Panc1 (cell line): ENCODE measurements at regions not wholly inside any gene's neighbourhood (a gene's known extent, or its start where the extent isn't known, plus 50 kb on each side); places are given as distances from the start of the nearest gene placed in this dataset.

Experiments used
- ATAC-seq: fragments of 200-7000 bp; cut with Tn5 transposase; 2 replicates; pipeline ENCODE4 v1.9.1; 2020; ENCODE audit warnings: mild to moderate bottlenecking, moderate library complexity
- BruUV-seq: library from RNA; stranded (reverse); fragments of 400-500 nt; replicated peaks from 2 replicates; lab custom pipeline; 2021; lab: Mats Ljungman, UMichigan
- CTCF ChIA-PET: fragments of 300-600 bp; sonication (Branson Sonifier 250); formaldehyde crosslinking; loops from one replicate; lab custom pipeline; 2022; ENCODE audit warnings: antibody characterized with exemption; lab: Charles Lee
- POLR2A ChIA-PET: fragments of 300-600 bp; sonication (Branson Sonifier 250); formaldehyde crosslinking; loops from one replicate; lab custom pipeline; 2022; ENCODE audit warnings: antibody characterized with exemption; lab: Charles Lee
- DNase-seq: peaks from one replicate; pipeline ENCODE4 v3.0.0-alpha.2; 2010; ENCODE audit warnings: low read depth, low spot score
- H3K27ac ChIP-seq: 2 replicates; pipeline ENCODE4 v1.5.1; 2011; ENCODE audit warnings: mild to moderate bottlenecking, low read length, inconsistent platforms
- H3K27me3 ChIP-seq: fragments of 200-500 bp; sonication (Bioruptor generic); 2 replicates; pipeline ENCODE4 v1.6.0; 2014; ENCODE audit warnings: low read length, inconsistent platforms; ENCODE audit not compliant: control insufficient read depth, insufficient read depth
- H3K36me3 ChIP-seq: fragments of 200-500 bp; sonication (Bioruptor generic); 2 replicates; pipeline ENCODE4 v1.5.1; 2014; ENCODE audit warnings: inconsistent platforms, mild to moderate bottlenecking, low read length, moderate library complexity; ENCODE audit not compliant: control insufficient read depth, insufficient read depth
- H3K4me1 ChIP-seq: 2 replicates; pipeline ENCODE4 v1.5.1; 2011; ENCODE audit warnings: inconsistent platforms, mild to moderate bottlenecking, low read length, moderate library complexity; ENCODE audit not compliant: control insufficient read depth, insufficient read depth
- H3K4me3 ChIP-seq, 2 experiments: 2 replicates each; pipeline ENCODE4 v1.5.1; 2011 to 2012; ENCODE audit warnings: low read depth in 2 of 2, low read length in 2 of 2, mild to moderate bottlenecking in 2 of 2, inconsistent platforms in 1 of 2, moderate library complexity in 1 of 2
- H3K9me3 ChIP-seq: fragments of 200-500 bp; sonication (Bioruptor generic); 2 replicates; pipeline ENCODE4 v1.5.1; 2014; ENCODE audit warnings: low read depth, mild to moderate bottlenecking, inconsistent platforms, low read length, moderate library complexity; ENCODE audit not compliant: control insufficient read depth, insufficient read depth
- CTCF ChIP-seq: fragments of 450-650 bp; IDR thresholded peaks from 2 replicates; pipeline ENCODE4 v1.5.1; 2017; ENCODE audit warnings: mild to moderate bottlenecking
- POLR2AphosphoS5 ChIP-seq: IDR thresholded peaks from 2 replicates; pipeline ENCODE4 v1.6.1; 2012; ENCODE audit warnings: mild to moderate bottlenecking, low read depth, low read length, moderate library complexity
- REST ChIP-seq, 2 experiments: IDR thresholded peaks; 2 replicates each; pipeline ENCODE4 v1.6.1; 2011 to 2012; ENCODE audit warnings: low read depth in 2 of 2, control low read depth in 1 of 2, low read length in 1 of 2, mild to moderate bottlenecking in 1 of 2, moderate library complexity in 1 of 2; ENCODE audit not compliant: insufficient read depth in 1 of 2
- SIN3A ChIP-seq: IDR thresholded peaks from 2 replicates; pipeline ENCODE4 v1.6.1; 2012; ENCODE audit warnings: low read depth, mild to moderate bottlenecking, low read length, moderate library complexity, borderline replicate concordance; ENCODE audit not compliant: insufficient read depth
- TCF7L2 ChIP-seq: IDR thresholded peaks from 2 replicates; pipeline ENCODE4 v1.6.1; 2011; ENCODE audit warnings: mild to moderate bottlenecking, low read depth, low read length, inconsistent platforms
- in situ Hi-C: cut with HindIII; loops from 2 replicates; pipeline ENCODE4 v1.10.0; 2016; ENCODE audit warnings: low sequenced_read_pairs, low pct_unique_long_range_greater_than_20kb
- intact Hi-C: fragments of 100-400 bp; cut with micrococcal nuclease; formaldehyde crosslinking; loops from one replicate; pipeline ENCODE4 v1.10.0; 2022; ENCODE audit not compliant: unreplicated experiment

GRCh38 chr10:44500451-44500850 is 115.6 kb upstream of the CXCL12 start:
- Histone ChIP-seq H3K9me3 (no peaks in the 10 kb centered on the region), H3K4me1 (no peaks in the 10 kb centered on the region), H3K4me3 (no peak overlapping the region), H3K27me3 (no peaks in the 10 kb centered on the region), H3K27ac (no peak overlapping the region), H3K36me3 (no peaks in the 10 kb centered on the region)
- in situ Hi-C loops (no loop called here), intact Hi-C loops (no loop called here)
- ChIA-PET POLR2A (no interaction called here), CTCF (no interaction called here)
- no peak for TF ChIP-seq TCF7L2
- no peak for TF ChIP-seq POLR2AphosphoS5
- no peak for TF ChIP-seq CTCF
- no TSS peak for BruUV-seq
- ATAC-seq (no peak), DNase-seq (no peak)

- TF ChIP-seq CTCF (no peak), REST (IDR thresholded peaks at IDR 0.05; ENCODE audit: insufficient read depth in 1 of 2, low read depth in 2 of 2, low read length in 1 of 2) (no peak), SIN3A (no peak), POLR2AphosphoS5 (no peak), TCF7L2 (no peak)
- ChIA-PET POLR2A (no interaction called here), CTCF (no interaction called here)
- H3K36me3 ChIP-seq = no peaks in the 10 kb centered on the region
- H3K27ac ChIP-seq = no peak overlapping the region
- BruUV-seq = no TSS peak
- in situ Hi-C loops = no loop called here
- intact Hi-C loops = no loop called here
- H3K27me3 ChIP-seq = no peaks in the 10 kb centered on the region
- no peaks in the 10 kb centered on the region for H3K4me1 ChIP-seq
- no peak for ATAC-seq
- no peak for DNase-seq
- no peaks in the 10 kb centered on the region for H3K9me3 ChIP-seq
- H3K4me3 ChIP-seq = no peak overlapping the region
These were observed 121.5 kb upstream of the CXCL12 start for GRCh38 chr10:44506386-44506785.
